Hepatocyte (in vitro differentiated cells): ENCODE measurements at regions not wholly inside any gene's neighbourhood (a gene's known extent, or its start where the extent isn't known, plus 50 kb on each side); places are given as distances from the start of the nearest gene placed in this dataset.

Source experiments
- EZH2 ChIP-seq: fragments of 200-600 bp; sonication (generic); IDR thresholded peaks from 2 replicates; pipeline ENCODE4 v1.6.1; 2016; ENCODE audit warnings: antibody characterized with exemption, mild to moderate bottlenecking, borderline replicate concordance
- EZH2phosphoT487 ChIP-seq: fragments of 200-600 bp; sonication (generic); IDR thresholded peaks from one replicate; pipeline ENCODE4 v1.6.1; 2018; ENCODE audit warnings: antibody characterized with exemption, mild to moderate bottlenecking, low read depth, moderate library complexity; ENCODE audit not compliant: unreplicated experiment, severe bottlenecking
- TF ChIP-seq, protein P1 (sequence below): fragments of 200-600 bp; sonication (generic); IDR thresholded peaks from 2 replicates; pipeline ENCODE4 v1.5.1; 2016; ENCODE audit warnings: antibody characterized with exemption, mild to moderate bottlenecking; ENCODE audit not compliant: poor library complexity

- TF ChIP-seq, protein P1, sequence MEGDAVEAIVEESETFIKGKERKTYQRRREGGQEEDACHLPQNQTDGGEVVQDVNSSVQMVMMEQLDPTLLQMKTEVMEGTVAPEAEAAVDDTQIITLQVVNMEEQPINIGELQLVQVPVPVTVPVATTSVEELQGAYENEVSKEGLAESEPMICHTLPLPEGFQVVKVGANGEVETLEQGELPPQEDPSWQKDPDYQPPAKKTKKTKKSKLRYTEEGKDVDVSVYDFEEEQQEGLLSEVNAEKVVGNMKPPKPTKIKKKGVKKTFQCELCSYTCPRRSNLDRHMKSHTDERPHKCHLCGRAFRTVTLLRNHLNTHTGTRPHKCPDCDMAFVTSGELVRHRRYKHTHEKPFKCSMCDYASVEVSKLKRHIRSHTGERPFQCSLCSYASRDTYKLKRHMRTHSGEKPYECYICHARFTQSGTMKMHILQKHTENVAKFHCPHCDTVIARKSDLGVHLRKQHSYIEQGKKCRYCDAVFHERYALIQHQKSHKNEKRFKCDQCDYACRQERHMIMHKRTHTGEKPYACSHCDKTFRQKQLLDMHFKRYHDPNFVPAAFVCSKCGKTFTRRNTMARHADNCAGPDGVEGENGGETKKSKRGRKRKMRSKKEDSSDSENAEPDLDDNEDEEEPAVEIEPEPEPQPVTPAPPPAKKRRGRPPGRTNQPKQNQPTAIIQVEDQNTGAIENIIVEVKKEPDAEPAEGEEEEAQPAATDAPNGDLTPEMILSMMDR = no peak
- TF ChIP-seq EZH2phosphoT487 (no peak), EZH2 (no peak)
These were observed 55.6 kb downstream of the PITPNM2 start for GRCh38 chr12:123095078-123095881.
